ENCODE measurements at regions not wholly inside any gene's neighbourhood (a gene's known extent, or its start where the extent isn't known, plus 50 kb on each side); places are given as distances from the start of the nearest gene placed in this dataset.

DNA sequence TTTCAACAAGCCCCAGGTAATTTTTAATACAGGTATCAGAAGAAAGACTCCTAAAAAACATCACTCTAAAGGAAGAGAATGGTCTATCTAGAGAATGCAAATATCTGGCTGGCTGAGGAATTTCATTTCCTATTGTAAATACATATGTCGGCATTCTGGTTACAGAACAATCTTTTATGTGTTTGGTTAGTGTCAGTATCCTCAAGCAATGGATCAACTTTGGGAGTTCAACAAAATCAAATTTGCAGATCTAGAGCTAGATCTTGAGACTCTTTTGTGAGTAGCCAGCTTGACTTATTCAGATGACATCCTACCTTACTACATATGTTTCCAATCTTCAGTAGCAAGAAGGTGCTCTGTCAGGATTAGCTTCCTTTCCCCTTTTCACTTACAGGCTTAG lies 145.1 kb downstream of the BTC start:
- TF ChIP-seq, protein P1, sequence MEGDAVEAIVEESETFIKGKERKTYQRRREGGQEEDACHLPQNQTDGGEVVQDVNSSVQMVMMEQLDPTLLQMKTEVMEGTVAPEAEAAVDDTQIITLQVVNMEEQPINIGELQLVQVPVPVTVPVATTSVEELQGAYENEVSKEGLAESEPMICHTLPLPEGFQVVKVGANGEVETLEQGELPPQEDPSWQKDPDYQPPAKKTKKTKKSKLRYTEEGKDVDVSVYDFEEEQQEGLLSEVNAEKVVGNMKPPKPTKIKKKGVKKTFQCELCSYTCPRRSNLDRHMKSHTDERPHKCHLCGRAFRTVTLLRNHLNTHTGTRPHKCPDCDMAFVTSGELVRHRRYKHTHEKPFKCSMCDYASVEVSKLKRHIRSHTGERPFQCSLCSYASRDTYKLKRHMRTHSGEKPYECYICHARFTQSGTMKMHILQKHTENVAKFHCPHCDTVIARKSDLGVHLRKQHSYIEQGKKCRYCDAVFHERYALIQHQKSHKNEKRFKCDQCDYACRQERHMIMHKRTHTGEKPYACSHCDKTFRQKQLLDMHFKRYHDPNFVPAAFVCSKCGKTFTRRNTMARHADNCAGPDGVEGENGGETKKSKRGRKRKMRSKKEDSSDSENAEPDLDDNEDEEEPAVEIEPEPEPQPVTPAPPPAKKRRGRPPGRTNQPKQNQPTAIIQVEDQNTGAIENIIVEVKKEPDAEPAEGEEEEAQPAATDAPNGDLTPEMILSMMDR (IDR thresholded peaks at IDR 0.05; ENCODE audit: insufficient read depth, low read depth, low read length, missing control alignments) = no peak
- DNase-seq (ENCODE audit: low read depth) = no peak
- no peak overlapping the region for H3K4me3 ChIP-seq (ENCODE audit: low read length)

DNA sequence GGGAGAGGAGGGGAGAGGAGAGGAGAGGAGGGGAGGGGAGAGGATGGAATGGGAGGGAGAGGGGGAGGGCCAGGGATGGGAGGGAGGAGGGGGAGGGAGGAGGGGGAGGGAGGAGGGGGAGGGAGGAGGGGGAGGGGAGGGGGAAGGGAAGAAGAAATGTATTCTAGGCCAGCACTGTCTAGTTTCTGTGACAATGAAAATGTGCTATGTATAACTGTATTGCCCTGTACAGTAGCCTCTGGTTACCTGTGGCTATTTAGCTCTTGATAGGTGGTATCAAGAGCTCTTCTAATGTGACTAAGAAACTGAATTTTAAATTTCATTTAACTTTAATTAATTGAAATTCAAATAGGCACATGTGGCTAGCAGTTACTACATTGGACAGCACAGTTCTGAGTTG lies 143.1 kb downstream of the BTC start:
- no peak for DNase-seq (ENCODE audit: low read depth)
- TF ChIP-seq, protein P1 (IDR thresholded peaks at IDR 0.05; ENCODE audit: insufficient read depth, low read depth, low read length, missing control alignments) = no peak

DNA sequence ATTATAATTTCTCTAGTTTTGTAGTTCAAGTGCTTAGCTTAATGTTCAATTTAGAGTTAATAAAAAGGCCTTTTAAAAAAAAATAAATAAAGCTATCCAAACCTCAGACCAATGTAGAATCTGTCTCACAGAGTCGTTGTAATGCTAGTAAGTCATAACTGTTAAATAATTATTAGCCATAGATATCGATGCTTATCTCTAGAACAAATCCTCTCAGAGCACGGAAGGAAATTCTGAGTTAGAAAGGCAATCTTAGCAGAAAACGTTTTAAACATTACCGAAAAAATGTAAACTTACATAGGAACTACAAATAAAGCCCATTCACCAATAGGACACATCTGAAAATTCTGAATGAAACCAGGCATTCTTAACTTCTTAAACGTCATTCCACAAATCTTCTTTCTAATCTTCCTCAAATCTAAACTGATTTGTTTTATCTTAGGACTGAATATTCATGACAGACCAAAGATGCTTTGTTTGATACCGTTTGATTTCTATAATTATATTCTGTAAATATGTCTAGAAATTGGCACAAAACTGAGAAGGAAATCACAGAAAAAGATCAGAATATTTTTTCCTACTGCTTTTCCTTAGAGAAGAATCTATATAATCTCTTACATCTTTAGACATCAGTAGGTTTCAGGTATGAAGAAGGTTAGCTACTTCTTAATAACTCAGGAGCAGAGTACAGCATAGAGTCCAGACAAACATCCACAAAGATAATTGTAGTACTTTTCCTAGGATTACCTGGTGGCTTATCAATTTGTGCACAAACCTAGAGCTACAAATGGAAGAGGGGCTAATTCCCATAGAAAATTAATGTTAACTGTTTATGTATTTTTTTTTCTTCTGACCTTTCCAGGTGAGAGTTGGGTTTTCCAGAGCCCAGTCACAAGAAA lies 140.7 kb downstream of the BTC start:
- DNase-seq (ENCODE audit: low read depth) = no peak
- TF ChIP-seq, protein P1 (IDR thresholded peaks at IDR 0.05; ENCODE audit: insufficient read depth, low read depth, low read length, missing control alignments) = no peak
- H3K4me3 ChIP-seq (ENCODE audit: low read length) = no peak overlapping the region

More for the DNA sequence above, 143.1 kb downstream of the BTC start:
- no peak overlapping the region for H3K4me3 ChIP-seq (ENCODE audit: low read length)

DNA sequence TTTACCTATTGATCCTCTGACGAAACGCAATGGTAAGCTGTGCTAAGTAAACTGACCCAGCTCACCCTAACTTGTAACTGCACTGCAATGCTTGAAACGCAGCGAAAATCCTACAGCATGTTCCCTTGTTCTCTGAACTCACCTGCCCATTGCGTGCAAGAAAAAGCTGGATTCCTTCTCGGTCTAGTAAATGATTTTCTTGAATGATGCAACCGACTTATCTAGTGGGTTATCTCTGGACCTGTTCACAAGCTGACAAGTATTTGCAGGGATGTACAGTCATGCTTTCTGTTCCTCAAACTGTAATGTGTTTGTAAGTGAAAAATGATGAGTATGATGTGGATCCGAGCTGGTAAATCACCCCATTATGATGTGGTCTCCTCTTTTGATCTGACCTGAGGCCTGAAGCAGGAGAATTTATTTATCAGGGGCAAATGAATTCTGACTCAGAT lies 140.1 kb downstream of the BTC start:
- DNase-seq (ENCODE audit: low read depth) = peak; percentile 22
- TF ChIP-seq, protein P1 (IDR thresholded peaks at IDR 0.05; ENCODE audit: insufficient read depth, low read depth, low read length, missing control alignments) = no peak
- H3K4me3 ChIP-seq (ENCODE audit: low read length) = no peak overlapping the region

DNA sequence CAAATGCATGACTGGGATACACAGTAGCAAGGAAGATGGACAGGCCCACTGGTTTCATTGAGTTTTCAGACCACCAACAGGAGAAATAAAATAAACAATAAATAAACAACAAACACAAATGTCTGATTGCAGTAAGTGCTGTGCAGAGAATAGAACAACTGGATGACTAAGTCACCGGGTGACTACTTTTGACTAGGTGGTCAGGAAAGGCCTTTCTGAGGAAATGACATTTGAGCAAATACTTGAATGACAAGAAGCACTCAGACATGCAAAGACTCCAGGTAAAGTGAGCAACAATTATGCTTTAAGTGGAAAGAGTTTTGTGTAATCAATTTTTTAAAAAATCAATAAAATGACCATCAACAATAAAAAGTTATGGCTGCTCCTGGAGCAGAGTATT lies 137.7 kb downstream of the BTC start:
- TF ChIP-seq, protein P1 (IDR thresholded peaks at IDR 0.05; ENCODE audit: insufficient read depth, low read depth, low read length, missing control alignments) = no peak
- H3K4me3 ChIP-seq (ENCODE audit: low read length) = no peak overlapping the region
- DNase-seq (ENCODE audit: low read depth) = peak; percentile 33

DNA sequence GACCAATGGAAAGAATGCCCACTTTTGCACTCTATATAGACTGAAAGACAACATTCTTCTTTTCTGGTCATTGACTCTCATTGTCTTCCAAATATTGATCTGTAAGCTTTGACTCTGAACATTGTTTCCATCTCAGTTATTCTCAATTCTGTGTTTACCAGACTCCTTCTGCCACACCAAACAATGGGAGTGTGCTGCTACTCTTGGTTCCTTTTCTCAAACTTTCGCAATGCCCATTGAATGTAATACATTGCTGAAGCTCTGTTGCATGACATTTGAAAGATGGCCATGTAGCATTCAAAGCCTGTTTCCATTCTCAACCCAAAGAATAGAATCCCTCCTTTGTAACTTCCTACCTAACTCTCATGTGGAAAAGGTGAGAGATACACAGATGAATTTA lies 136.2 kb downstream of the BTC start:
- no peak for DNase-seq (ENCODE audit: low read depth)
- TF ChIP-seq, protein P1 (IDR thresholded peaks at IDR 0.05; ENCODE audit: insufficient read depth, low read depth, low read length, missing control alignments) = no peak
- no peak overlapping the region for H3K4me3 ChIP-seq (ENCODE audit: low read length)

All from epithelial cell of esophagus (primary cell).